ENCODE measurements at regions not wholly inside any gene's neighbourhood (a gene's known extent, or its start where the extent isn't known, plus 50 kb on each side); places are given as distances from the start of the nearest gene placed in this dataset.
A peak's percentile ranks its signal among the peaks of the same experiment; 100 is the strongest.

GRCh38 chr14:97215263-97215969 is 418.2 kb downstream of the VRK1 start:
- DNase-seq: no peak

GRCh38 chr14:97217111-97217885 is 420.1 kb downstream of the VRK1 start:
- no peak for DNase-seq

- DNase-seq: no peak
Measured at GRCh38 chr14:97218274-97218673, 421.1 kb downstream of the VRK1 start.

- peak; percentile 73 for DNase-seq
Measured at GRCh38 chr14:97218691-97219430, 421.7 kb downstream of the VRK1 start.

GRCh38 chr14:97219431-97220017 is 422.3 kb downstream of the VRK1 start:
- DNase-seq: no peak

GRCh38 chr14:97221572-97222285 is 424.5 kb downstream of the VRK1 start:
- no peak for DNase-seq

- peak; percentile 9 for DNase-seq
Measured at GRCh38 chr14:97224016-97224415, 426.8 kb downstream of the VRK1 start.

GRCh38 chr14:97230051-97230450 is 432.9 kb downstream of the VRK1 start:
- DNase-seq: no peak

- DNase-seq: no peak
Measured at GRCh38 chr14:97233319-97233985, 436.3 kb downstream of the VRK1 start.

- DNase-seq: no peak
Measured at GRCh38 chr14:97246648-97247047, 449.5 kb downstream of the VRK1 start.

GRCh38 chr14:97248973-97249372 is 451.8 kb downstream of the VRK1 start:
- no peak for DNase-seq

GRCh38 chr14:97250931-97251330 is 453.7 kb downstream of the VRK1 start:
- no peak for DNase-seq

GRCh38 chr14:97251491-97252155 is 454.4 kb downstream of the VRK1 start:
- DNase-seq: no peak

- no peak for DNase-seq
Measured at GRCh38 chr14:97253756-97254155, 456.6 kb downstream of the VRK1 start.

GRCh38 chr14:97262336-97262735 is 465.2 kb downstream of the VRK1 start:
- no peak for DNase-seq

- DNase-seq: no peak
Measured at GRCh38 chr14:97264516-97265230, 467.5 kb downstream of the VRK1 start.

- peak; percentile 38 for DNase-seq
Measured at GRCh38 chr14:97266653-97267052, 469.5 kb downstream of the VRK1 start.

- no peak for DNase-seq
Measured at GRCh38 chr14:97267509-97267908, 470.3 kb downstream of the VRK1 start.

- no peak for DNase-seq
Measured at GRCh38 chr14:97268097-97268496, 470.9 kb downstream of the VRK1 start.

GRCh38 chr14:97270308-97270707 is 473.1 kb downstream of the VRK1 start:
- no peak for DNase-seq
